GM18498 (cell line): ENCODE measurements at regions not wholly inside any gene's neighbourhood (a gene's known extent, or its start where the extent isn't known, plus 50 kb on each side); places are given as distances from the start of the nearest gene placed in this dataset.

Source experiments
- ATAC-seq: cut with Tn5 transposase; IDR thresholded peaks from one replicate; pipeline ENCODE4 v1.9.1; 2021; ENCODE audit warnings: mild to moderate bottlenecking, moderate library complexity; ENCODE audit not compliant: unreplicated experiment

DNA sequence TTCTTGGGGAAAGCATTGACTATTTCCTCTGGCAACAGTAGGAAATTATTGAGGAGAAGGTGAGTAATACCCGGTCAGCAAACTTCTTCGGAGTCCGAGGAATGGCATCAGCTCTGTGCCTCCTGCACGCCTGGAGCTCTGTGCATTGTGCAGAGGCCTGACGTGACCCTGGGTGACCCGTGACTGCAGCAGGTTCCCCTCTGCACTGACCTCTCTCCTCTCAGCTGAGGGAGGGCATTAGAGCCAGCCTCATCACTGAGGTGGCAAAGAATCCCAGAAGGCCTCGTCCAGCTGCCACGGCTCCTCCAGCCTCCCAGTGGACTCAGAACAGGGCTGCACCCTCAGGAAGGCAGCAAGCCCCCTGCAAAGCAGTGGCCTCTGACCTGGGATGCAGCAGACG lies 502.9 kb downstream of the CD83 start:
- no peak for ATAC-seq

DNA sequence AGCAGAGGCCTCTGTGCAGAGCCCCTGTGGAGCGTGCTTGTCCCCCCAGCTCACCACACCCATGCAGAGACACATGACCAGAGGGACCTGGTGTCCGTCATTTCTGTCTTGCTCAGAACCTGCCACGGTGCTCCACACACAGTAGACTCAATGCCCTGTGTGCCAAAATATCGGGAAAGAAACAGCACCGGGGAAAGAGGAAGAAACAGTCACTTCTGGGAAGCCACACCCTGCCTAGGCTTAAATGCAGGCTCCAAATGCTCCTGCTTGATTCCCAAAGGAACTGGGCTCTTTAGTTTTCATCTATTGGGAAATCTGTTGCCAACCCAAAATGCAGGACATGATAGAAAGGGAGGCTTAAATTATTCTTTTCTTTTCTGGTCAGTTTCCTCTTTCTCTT lies 503.9 kb downstream of the CD83 start:
- no peak for ATAC-seq

DNA sequence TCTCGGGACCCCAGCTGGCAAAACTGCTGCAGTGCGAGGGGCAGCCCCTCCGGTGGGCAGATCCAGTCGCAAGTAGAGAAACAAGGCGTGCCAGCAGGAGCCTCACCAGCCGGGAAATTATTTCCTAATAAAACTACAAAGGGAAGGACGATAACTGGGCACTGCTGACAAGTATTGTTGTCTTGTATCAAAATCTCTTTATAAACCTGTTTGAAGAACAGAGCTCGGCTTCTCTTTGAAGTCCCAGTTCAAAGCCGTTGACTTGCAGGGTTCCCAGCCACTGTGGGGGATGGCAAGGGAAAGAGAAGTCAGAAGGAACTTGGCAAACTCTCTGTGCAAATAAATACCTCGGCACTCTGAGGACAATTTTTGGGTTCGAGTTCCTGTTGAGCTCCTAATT lies 504.5 kb downstream of the CD83 start:
- no peak for ATAC-seq

DNA sequence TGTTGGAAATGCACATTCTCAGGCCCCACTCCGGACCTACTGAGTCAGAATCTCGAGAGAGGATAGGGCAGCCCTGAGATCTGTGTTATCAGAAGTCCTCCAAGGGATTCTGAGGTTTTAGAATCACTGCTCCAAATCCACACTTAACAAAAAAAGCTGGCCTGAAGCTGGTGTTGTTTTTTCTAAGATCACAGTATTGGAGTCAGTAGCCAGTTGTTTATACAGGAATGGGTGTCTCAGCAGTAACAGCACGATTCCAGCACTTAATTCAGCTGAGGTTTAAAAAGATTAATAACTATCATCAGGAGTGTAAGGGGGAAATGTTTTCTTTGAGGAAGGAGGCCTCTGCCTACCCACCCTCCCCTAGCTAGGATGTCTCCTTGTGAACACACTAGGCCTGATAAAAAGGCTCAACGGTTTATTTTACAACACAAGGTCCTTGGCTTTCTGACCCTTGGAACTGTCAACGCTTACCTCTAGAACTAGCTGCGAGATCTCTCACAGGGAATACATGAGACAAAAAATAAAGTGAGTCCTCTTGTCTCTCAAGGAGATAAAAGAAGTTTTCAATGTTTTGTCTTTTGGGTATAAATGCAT lies 505.4 kb downstream of the CD83 start:
- ATAC-seq = no peak

DNA sequence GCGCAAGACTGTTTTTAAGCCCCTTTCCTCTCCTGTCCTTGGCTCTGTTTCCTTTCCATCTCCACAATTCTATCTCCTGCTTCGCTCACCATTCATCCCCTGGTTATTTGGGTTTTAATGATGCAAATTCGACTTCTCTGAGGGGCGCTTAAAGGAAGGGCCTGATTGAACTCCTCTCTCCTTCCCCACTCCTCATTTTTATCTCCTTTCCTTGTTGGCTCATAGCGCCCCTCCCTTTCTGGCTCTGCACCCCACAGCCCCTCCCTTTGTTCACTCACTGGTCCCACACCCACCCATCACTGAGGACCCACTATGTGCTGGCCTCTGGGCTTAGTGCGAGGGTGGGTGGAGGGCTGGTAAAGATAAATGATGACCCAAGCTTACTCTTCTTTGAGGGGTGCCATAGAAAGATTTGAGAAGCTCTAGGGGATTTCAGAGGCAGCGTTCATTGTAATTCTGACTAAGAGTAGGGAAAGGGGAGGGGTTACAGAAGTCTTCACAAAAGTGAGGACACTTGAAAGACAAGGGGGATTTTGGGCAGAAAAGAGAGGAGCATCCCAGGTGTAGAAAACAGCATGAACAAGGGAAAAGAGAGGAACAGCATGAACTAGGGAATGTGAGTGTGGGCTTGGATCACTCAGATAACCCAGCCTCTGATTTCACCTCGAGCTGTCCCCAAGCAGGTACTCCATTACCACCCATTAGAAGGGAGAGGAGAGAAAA lies 507.8 kb downstream of the CD83 start:
- ATAC-seq = no peak

DNA sequence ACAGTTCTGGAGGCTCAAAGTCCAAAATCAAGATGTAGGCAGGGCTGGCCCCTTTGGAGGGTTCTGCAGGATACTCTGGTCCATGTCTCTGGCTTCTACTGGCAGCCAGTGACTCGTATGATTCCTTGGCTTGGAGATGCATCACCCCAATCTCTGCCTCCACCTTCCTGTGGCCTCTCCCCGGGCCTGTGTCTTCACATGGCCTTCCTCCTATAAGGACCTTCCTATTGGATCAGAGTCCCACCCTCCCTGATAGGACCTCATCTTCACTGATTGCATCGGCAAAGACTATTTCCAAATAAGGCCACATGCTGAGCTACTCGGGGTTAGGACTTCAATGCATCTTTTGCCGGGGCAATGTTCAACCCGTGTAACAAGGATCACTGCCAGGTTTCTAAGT lies 509.0 kb downstream of the CD83 start:
- no peak for ATAC-seq

DNA sequence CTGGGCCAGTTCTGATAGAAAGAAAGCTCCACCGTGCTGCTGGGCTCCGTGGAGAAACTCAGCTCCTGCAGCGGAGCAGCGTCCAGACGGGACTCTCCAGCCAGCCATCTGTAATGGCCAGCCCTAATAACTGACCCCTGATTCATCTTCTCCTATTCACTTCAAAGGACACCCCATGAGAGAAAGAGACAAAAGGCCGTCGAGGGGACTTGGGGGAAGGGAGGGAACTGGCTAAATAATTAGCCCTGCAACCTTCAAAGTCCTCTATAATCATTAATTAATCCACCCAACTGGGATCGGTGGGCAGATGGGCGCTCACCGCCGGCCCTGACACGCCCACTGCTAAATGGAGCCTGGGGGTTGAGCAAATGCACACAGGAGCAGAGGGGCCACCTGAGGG lies 512.4 kb downstream of the CD83 start:
- no peak for ATAC-seq

DNA sequence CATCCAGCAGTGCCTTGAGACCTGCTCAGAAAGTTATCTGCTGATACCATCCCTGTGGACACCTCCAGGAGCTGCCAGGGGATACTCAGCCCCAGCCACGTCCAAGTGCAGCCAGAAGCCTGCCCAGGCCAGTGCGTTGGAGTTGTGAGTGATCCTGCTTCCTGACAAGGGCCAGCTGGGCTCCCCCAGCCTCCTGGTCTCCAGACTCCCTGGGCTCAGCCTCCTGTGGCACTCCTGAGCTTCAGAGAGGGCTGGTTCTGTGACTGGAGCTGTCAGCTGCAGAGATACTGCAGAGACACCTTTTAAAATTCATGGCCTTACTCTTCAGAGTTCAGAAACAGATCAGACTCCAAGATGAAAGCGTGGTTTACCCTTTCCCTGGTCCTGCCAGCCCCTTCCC lies 515.9 kb downstream of the CD83 start:
- ATAC-seq = no peak

DNA sequence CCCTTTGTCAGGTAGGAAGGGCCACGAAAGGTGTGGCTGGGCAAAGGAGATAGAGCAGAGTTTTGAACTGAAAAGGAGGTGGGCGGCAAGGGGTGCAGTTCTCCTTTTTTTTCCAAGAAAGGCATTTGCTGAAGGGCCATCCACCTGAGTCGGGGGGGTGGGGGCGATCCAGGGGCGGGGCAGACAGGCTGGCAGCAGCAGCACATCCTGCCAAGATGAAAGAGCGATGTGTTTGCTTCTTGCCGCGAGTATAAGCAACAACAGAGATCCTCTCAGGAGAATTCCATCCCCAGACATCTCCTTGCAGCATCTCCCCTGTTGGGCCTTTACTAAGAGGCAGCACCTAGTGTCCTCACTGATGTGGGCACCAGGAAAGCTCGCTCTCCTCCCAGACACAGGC lies 516.5 kb downstream of the CD83 start:
- ATAC-seq = no peak

DNA sequence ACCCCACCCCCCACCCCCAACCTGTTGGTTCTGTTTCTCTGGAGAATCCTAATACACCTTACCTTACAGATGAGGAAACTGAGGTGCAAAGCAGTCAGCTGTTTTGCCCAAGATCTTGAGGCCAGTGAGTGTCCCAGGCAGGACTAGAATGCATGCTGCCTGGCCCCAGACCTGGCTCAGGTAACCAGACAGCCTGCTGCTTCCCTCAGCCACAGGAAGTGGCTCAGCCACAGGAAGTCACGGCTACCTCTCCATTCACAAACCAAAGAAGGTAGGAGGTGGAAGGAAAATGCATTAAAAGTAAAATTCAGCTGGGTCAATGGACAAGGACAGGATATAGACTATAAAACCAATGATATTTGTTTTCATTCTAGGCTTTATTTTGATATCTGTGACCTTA lies 517.6 kb downstream of the CD83 start:
- no peak for ATAC-seq

DNA sequence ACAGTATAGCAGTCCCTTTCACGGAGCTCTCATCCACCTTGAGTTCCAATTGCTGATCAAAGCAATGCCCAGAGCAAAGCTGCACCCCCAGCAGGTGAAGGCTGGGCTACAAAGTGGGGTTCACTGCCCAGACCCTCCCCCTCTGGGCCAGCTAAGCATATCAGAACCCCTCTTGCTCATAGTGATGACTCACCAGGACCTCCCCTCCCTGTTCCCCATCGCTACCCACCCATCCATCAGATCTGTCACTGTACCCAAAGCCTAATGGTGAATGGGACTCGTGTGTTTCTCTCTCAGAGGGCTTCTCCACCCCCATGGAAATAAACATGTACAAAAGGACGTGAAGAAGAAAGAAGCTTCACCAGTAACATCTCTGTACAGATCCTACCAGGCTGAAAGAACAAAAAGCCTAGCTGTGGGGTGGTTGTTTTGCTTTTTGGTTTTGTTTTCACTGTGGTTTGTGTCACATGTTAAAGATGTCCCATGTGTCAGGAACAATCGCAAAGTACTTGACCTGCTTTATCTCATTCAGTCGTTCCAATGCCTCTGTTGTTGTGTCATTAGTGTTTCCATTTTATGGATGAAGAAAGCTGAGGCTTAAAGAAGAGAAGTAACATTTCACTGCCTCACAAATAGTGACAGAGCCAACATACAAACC lies 518.5 kb downstream of the CD83 start:
- peak; percentile 79 for ATAC-seq

DNA sequence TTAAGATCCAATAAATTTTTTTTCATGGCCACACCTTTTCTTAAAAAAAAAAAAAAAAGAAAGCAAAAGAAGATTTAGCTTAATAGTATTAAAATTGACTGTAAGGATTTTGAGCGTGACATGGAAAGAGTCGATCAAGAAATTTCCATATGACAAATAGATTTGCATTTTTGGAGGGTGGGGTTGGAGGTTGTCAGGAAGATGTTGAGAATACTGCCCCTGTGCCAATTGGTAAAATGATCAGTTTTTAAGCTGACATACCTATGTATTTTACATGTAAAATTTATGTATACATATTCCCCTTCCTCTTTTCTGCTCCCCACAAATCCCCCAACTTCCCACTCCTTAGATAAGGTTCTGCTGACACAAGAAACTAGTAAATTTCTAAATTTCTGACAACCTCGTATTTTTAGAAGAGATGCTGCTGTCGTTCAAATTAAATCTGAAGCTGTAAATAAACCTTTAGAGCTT lies 520.9 kb downstream of the CD83 start:
- no peak for ATAC-seq

DNA sequence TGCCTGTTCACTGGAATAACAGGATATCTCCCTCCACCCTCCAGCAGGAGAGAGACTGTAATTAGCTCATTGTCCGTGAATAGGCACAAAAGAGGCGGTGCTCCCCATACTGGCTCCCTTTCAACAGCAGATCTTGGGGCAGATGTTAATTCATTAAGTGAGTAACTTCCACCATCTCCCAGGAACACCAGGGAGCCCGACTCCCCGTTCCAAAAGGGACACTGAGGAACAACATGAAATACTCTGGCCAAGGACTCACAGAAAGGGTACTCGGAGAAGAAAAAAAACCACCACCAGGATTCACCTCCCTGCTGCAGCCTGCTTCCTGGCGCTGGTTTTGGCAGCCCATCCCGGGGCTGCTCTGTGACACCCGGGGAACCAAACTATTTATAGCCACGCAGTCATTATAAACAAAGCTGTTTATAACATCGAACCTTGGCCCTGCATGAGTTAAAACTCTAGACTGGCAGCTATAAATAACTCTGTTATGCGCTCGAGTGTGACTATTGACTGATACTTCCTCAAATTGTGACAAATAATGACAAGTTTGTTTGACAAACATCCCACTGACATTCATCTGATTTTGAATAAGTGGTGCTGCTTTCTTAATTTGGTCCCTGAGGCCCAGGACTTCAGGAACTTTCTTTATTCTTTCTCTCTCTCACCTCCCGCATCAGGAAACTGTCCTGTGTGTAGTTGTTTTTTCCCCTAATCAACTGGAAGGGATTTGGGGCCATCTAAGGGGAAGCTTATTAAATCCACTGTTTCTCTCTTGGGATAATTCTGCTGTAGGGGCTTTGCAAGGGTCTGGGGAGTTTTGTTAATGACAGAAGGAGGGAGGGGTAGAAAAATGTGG lies 521.6 kb downstream of the CD83 start:
- ATAC-seq = no peak

DNA sequence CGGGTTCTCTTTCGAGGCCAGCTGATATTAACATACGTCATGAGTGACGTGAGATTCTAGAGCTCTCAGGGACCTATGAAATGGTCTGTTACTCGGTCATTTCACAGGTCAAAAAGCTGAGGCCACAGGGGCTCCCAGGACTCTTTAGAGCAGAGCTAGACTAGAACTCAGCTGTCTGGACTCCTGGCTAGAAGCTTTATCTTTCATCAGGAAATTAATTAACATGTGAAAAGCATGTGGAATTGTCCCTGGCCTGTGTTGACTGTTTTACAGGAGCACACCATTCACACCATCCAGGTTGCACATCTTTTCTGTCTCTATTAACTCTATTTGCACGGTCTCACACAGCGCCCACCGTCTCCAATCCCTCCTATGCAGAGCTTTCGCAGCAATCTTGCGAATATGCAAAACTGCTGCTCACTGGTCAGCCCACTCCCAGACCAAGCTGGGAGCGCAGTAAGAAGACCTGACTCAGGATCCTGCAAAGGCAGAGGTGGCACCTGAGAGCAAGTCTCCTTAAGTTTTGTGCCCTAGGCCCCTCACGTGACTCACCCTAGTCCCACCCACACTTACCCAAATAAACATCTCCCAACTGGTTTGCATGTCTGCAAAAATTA lies 522.5 kb downstream of the CD83 start:
- ATAC-seq = no peak

DNA sequence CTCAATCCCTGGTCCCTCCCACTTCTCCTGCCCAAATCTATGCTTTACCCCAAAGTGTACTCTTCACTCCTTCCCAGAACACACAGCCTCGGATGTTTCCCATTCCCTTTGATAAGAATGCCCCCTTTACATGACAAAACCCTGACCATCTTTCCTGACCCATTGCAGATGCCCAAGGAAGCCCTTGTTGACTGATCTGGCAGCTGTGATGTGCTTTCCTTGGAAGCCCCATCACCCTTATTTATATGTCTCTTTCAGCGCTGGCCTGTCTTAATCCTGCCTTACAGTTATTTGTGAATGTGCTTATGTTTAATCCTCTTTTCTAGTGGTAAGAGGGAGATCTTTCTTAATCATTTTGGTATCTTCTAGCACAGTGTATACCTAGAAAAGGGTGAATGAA lies 523.1 kb downstream of the CD83 start:
- ATAC-seq = no peak

DNA sequence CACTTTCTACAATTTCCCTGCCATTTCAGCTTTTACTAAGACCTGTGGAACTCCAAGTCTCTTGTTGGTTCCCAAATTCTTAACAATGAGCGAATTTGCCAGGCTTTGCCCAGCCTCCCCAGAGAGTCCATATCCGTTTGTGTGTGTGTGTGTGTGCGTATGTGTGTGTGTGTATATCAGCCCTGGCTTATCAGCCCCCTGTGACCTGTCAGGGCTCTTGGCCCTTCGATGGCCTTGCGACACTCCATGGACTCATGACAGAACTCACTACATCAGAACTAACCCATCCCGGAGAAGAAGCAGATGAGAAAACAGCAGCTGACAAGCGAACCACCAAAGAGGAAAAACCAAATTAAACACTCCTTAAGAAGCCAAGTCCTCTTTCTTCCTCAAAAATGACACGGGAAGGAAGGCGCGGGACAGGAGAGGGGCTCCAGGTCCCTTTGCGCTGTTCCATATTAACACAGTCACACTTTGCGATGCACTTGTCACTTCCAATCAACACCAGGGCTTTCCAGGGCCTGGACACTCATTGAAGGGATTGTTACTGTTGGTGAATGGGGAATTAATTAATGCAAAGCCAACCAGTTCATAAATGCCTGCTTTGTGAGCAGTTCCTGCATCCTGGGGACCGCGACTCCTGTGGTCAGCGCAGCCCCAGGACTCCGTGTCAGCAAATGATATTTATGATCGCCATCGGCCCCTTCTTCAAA lies 524.0 kb downstream of the CD83 start:
- no peak for ATAC-seq

DNA sequence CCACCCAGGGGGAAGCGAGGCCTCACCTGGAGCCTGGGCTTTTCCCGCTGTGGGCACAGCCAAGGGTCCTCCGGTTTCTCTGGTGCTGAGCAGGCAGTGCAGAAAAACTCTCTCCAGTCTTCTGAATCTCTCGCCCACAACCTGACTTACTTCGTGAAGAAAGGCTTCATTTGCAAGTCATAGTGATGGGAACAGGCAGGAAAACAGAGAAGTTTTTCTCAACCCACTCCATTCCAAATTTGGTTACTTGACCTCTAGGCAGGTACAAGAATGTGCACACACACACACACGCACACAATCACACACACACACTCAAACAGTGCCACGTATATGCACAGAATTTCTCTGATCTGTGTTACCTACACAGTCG lies 524.5 kb downstream of the CD83 start:
- no peak for ATAC-seq

DNA sequence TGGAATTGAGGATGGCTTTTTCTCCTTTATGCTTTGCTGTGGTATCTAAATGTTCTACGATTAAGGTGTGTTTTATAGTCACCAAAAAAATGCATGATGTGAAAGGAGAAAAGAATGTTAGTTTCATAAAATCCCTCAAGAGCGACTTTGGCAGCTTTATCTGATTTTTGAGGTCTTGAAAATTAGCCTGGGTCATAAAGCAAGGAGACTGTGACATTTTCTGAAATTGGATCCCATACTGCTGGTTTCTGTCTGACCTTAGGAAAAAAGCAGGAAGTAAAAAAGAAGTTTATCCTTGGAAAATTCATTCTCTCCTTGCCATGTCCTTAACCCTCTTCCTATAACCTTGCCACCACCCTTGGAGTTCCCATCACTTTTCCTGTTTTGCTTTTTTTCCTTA lies 525.3 kb downstream of the CD83 start:
- ATAC-seq = no peak

DNA sequence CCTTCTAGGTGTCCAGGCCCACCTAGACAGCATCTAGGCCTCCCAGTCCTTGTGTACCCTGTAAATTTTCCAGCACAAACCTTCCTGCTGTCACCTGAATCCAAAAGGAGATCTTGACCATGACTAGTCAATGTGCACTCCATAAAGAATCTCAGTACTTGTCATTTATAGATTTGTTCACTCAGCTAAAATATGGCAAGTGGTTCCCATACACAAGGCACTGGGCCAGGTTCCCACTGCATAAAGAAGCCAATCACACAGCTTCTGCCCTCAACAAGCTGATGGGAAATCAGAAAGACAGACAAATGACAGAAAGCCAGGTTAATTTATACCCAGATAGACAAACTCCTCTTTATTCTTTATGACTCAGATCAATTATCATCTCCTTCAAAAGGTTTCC lies 526.8 kb downstream of the CD83 start:
- ATAC-seq = no peak

DNA sequence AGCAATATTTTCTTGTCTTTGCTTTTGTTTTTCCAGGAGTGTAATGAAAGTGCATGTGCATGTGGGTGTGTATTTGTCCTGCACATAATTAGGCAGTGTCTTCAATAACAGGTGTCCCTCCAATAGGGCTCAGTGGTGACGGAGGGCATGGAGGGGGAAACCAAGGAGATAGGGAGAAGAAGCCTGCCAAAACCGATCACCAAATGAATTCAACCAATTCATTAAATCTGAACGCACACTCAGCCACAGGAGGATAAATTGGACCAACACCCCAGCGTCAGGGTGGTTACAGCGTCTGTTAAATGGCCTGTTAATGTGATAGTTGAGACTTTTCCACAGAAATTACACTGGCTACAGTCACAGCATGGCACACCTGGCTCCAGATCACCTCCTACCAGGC lies 527.6 kb downstream of the CD83 start:
- ATAC-seq = no peak
